Mesendoderm (in vitro differentiated cells): ENCODE measurements at regions not wholly inside any gene's neighbourhood (a gene's known extent, or its start where the extent isn't known, plus 50 kb on each side); places are given as distances from the start of the nearest gene placed in this dataset.

Source experiments
- DNase-seq: peaks from one replicate; pipeline ENCODE4 v3.0.0; 2013
- H2AK5ac ChIP-seq: 2 replicates; pipeline ENCODE4 v1.6.1; 2013; ENCODE audit warnings: low read length, inconsistent platforms
- H2BK120ac ChIP-seq: 2 replicates; pipeline ENCODE4 v1.6.1; 2013; ENCODE audit warnings: low read depth, mild to moderate bottlenecking, low read length, moderate library complexity, mixed read lengths
- H2BK15ac ChIP-seq: replicated peaks from 2 replicates; pipeline ENCODE4 v1.6.1; 2013; ENCODE audit warnings: low read depth, mild to moderate bottlenecking, moderate library complexity
- H2BK5ac ChIP-seq: 2 replicates; pipeline ENCODE4 v1.6.1; 2013; ENCODE audit warnings: low read length, inconsistent platforms
- H3K18ac ChIP-seq: 2 replicates; pipeline ENCODE4 v1.6.1; 2013; ENCODE audit warnings: mild to moderate bottlenecking, low read length, mixed read lengths
- H3K23ac ChIP-seq: one replicate; pipeline ENCODE4 v1.6.1; 2013; ENCODE audit warnings: low read length
- H3K27ac ChIP-seq: 2 replicates; pipeline ENCODE4 v1.5.1; 2013; ENCODE audit warnings: low read depth, mild to moderate bottlenecking, inconsistent platforms, low read length, moderate library complexity
- H3K27me3 ChIP-seq: 2 replicates; pipeline ENCODE4 v1.6.1; 2013; ENCODE audit warnings: low read length, control low read depth, mild to moderate bottlenecking, inconsistent platforms; ENCODE audit not compliant: insufficient read depth, poor library complexity
- H3K36me3 ChIP-seq: 2 replicates; pipeline ENCODE4 v1.6.1; 2013; ENCODE audit warnings: low read length, inconsistent platforms; ENCODE audit not compliant: control insufficient read depth, insufficient read depth
- H3K4ac ChIP-seq: one replicate; pipeline ENCODE4 v1.6.1; 2013; ENCODE audit warnings: low read depth, mild to moderate bottlenecking, low read length, moderate library complexity
- H3K4me1 ChIP-seq: 2 replicates; pipeline ENCODE4 v1.6.1; 2013; ENCODE audit warnings: low read depth, low read length, inconsistent platforms; ENCODE audit not compliant: control insufficient read depth
- H3K4me2 ChIP-seq: 2 replicates; pipeline ENCODE4 v1.6.1; 2013; ENCODE audit warnings: low read length
- H3K4me3 ChIP-seq: 2 replicates; pipeline ENCODE4 v1.5.1; 2013; ENCODE audit warnings: mild to moderate bottlenecking, low read length
- H3K56ac ChIP-seq: one replicate; pipeline ENCODE4 v1.6.1; 2013; ENCODE audit warnings: low read length
- H3K79me1 ChIP-seq: 2 replicates; pipeline ENCODE4 v1.6.1; 2013; ENCODE audit warnings: low read length, inconsistent platforms
- H3K79me2 ChIP-seq: 2 replicates; pipeline ENCODE4 v1.6.1; 2013; ENCODE audit warnings: mild to moderate bottlenecking, low read length; ENCODE audit not compliant: control insufficient read depth, insufficient read depth
- H3K9ac ChIP-seq: 2 replicates; pipeline ENCODE4 v1.6.1; 2013; ENCODE audit warnings: low read length, inconsistent platforms
- H4K5ac ChIP-seq: one replicate; pipeline ENCODE4 v1.6.1; 2013; ENCODE audit warnings: low read length
- H4K8ac ChIP-seq: one replicate; pipeline ENCODE4 v1.6.1; 2013; ENCODE audit warnings: low read depth, mild to moderate bottlenecking, control low read depth, low read length, moderate library complexity
- WGBS: extraction: QIAGEN DNeasy Blood & Tissue Kit; methylation state at CpG from one replicate; pipeline ENCODE4 v1.1.7; 2013; ENCODE audit warnings: low lambda C conversion rate, missing lambda C conversion rate; ENCODE audit not compliant: insufficient coverage; ENCODE audit errors: extremely low coverage; 5-methylcytosine and 5-hydroxymethylcytosine counted together

DNA sequence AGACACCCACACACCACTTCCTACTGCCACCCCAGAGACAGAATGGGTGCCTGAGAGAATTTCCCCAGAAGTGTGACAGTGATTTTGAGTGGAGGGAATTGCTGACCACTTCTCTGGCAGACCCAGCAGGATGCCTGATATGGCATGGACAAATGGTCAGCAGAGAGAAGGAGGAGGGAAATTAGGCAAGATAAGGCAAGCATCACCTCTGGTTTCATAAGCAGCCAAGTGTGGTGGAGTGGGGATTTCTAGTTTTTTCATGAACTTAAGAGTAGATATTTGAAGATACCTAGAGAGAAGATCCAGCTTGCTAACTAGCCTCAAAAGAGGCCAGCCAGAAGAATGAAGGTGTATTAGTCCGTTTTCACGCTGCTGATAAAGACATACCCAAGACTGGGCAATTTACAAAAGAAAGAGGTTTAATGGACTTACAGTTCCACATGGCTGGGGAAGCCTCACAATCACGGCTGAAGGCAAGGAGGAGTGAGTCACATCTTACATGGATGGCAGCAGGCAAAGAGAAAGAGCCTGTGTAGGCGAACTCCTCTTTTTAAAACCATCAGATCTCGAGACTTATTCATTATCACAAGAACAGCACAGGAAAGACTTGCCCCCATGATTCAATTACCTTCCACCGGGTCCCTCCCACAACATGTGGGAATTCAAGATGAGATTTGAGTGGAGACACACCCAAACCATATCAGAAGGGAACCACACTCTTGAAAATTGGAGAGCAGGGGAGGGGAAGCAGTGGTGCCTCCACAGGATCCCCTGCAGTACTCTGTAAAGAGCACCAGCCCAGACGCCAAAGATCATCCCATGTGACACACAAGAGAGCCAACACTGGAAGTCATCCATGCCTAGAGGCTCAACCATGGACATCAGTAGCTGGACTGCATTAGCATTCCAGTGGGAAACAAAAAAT lies 64.2 kb downstream of the RBM43 start:
- WGBS, result no CpG with 5 or more reads among the region's 7 CpGs
- H3K4ac ChIP-seq, result no peak overlapping the region
- no peak overlapping the region for H3K4me3 ChIP-seq
- H3K4me2 ChIP-seq, result no peak overlapping the region
- no peak overlapping the region for H2BK5ac ChIP-seq
- H3K56ac ChIP-seq, result no peak overlapping the region
- peak; percentile 64 for DNase-seq
- no peak overlapping the region for H4K5ac ChIP-seq
- no peaks in the 10 kb centered on the region for H3K4me1 ChIP-seq
- H3K79me1 ChIP-seq, result no peaks in the 10 kb centered on the region
- H3K79me2 ChIP-seq, result no peaks in the 10 kb centered on the region
- no peak overlapping the region for H2BK15ac ChIP-seq
- H2BK120ac ChIP-seq, result no peak overlapping the region
- no peak overlapping the region for H3K27ac ChIP-seq
- H3K36me3 ChIP-seq, result no peaks in the 10 kb centered on the region
- no peak overlapping the region for H3K18ac ChIP-seq
- H2AK5ac ChIP-seq, result no peak overlapping the region
- H3K27me3 ChIP-seq, result no peaks in the 10 kb centered on the region
- no peak overlapping the region for H3K23ac ChIP-seq
- H3K9ac ChIP-seq, result no peak overlapping the region
- H4K8ac ChIP-seq, result no peak overlapping the region

DNA sequence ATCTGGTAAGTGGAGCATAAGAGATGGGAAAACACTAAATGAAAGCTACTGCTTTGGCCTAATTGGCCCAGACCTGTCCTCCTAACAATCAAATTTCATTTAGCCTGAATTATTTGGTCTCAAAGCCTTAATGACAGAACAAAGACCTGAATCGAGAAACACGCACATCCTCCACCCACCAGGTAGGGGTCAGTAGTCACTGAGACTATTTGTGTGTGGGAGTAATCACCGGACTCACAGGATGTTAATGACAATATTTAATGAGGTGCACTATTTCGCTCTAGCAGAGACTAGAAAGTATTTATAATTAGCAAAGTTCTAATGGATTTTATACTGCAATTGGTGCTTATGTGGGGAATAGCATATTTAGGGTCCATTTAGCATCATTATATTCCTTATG lies 68.1 kb downstream of the RBM43 start:
- Histone ChIP-seq H2BK120ac (no peak overlapping the region), H3K18ac (no peak overlapping the region), H3K4me1 (no peaks in the 10 kb centered on the region), H2BK5ac (no peak overlapping the region), H2AK5ac (no peak overlapping the region), H4K8ac (no peak overlapping the region), H3K4me2 (no peak overlapping the region), H3K4ac (no peak overlapping the region), H3K79me2 (no peaks in the 10 kb centered on the region), H3K27me3 (no peaks in the 10 kb centered on the region), H3K56ac (no peak overlapping the region), H3K79me1 (no peaks in the 10 kb centered on the region), H3K36me3 (no peaks in the 10 kb centered on the region), H2BK15ac (no peak overlapping the region), H3K27ac (no peak overlapping the region), H3K4me3 (no peak overlapping the region), H3K9ac (no peak overlapping the region), H4K5ac (no peak overlapping the region), H3K23ac (no peak overlapping the region)
- WGBS, result no CpG with 5 or more reads among the region's 4 CpGs
- no peak for DNase-seq

DNA sequence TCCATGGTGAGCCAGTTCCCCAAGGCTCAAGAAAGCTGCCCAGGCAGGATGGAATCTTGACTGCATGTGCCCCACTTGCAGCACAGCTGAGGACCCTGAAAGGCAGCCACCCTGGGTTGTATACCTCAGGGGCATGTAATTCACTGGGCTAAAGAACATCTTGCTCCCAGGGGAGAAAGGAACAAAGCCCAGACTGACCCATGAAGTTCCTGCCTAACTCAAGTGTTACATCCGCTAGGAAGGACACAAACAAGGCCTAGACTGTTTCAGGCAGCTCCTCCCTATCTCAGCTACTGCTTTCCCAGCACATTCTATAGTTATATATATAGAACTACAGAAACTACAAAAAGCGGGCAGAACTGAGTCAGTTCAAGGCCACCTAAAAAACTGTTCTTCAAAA lies 69.0 kb downstream of the RBM43 start:
- no peaks in the 10 kb centered on the region for H3K36me3 ChIP-seq
- no peak overlapping the region for H4K8ac ChIP-seq
- no peak for DNase-seq
- H3K4me1 ChIP-seq, result no peaks in the 10 kb centered on the region
- no peak overlapping the region for H3K4ac ChIP-seq
- no peaks in the 10 kb centered on the region for H3K79me1 ChIP-seq
- no peak overlapping the region for H2BK120ac ChIP-seq
- H3K18ac ChIP-seq, result no peak overlapping the region
- no peak overlapping the region for H2AK5ac ChIP-seq
- H3K79me2 ChIP-seq, result no peaks in the 10 kb centered on the region
- no peak overlapping the region for H3K4me2 ChIP-seq
- H2BK15ac ChIP-seq, result no peak overlapping the region
- WGBS, result no CpG with 5 or more reads among the region's 2 CpGs
- H4K5ac ChIP-seq, result no peak overlapping the region
- no peak overlapping the region for H3K4me3 ChIP-seq
- no peaks in the 10 kb centered on the region for H3K27me3 ChIP-seq
- H3K56ac ChIP-seq, result no peak overlapping the region
- no peak overlapping the region for H3K9ac ChIP-seq
- H2BK5ac ChIP-seq, result no peak overlapping the region
- H3K27ac ChIP-seq, result no peak overlapping the region
- no peak overlapping the region for H3K23ac ChIP-seq

DNA sequence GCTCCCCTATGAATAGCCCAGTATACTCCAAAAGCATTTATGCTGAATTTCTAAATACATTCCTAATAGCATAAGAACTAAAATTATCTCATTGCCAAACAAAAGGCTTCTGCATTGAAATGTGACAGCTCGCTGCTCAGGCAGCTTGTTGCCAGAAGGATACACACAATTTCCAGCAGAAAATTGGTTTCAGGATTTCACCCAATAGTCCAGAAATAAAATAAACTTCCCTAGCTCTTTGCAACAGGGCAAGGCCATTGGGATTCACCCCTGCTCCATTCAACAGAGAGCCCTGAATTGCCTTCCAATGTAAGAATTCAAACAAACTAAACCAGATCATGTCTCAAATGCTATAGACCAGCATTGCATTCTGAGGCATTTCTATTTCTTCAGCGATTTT lies 70.7 kb downstream of the RBM43 start:
- Histone ChIP-seq H3K79me2 (no peaks in the 10 kb centered on the region), H3K79me1 (no peaks in the 10 kb centered on the region), H2BK120ac (no peak overlapping the region), H3K4me2 (no peak overlapping the region), H3K18ac (no peak overlapping the region), H4K8ac (no peak overlapping the region), H3K27me3 (no peaks in the 10 kb centered on the region), H2BK15ac (no peak overlapping the region), H3K36me3 (no peaks in the 10 kb centered on the region), H2BK5ac (no peak overlapping the region), H2AK5ac (no peak overlapping the region), H3K27ac (no peak overlapping the region), H4K5ac (no peak overlapping the region), H3K56ac (no peak overlapping the region), H3K4ac (no peak overlapping the region), H3K23ac (no peak overlapping the region), H3K4me3 (no peak overlapping the region), H3K4me1 (no peaks in the 10 kb centered on the region), H3K9ac (no peak overlapping the region)
- WGBS, result no CpG with 5 or more reads among the region's 2 CpGs
- DNase-seq, result no peak

- Histone ChIP-seq H3K56ac (no peak overlapping the region), H2AK5ac (no peak overlapping the region), H3K27ac (no peak overlapping the region), H3K23ac (no peak overlapping the region), H2BK120ac (no peak overlapping the region), H4K5ac (no peak overlapping the region), H3K27me3 (no peaks in the 10 kb centered on the region), H3K4ac (no peak overlapping the region), H3K4me2 (no peak overlapping the region), H3K36me3 (no peaks in the 10 kb centered on the region), H2BK5ac (no peak overlapping the region), H3K4me1 (no peaks in the 10 kb centered on the region), H3K79me2 (no peaks in the 10 kb centered on the region), H3K79me1 (no peaks in the 10 kb centered on the region), H4K8ac (no peak overlapping the region), H3K4me3 (no peak overlapping the region), H3K9ac (no peak overlapping the region), H2BK15ac (no peak overlapping the region), H3K18ac (no peak overlapping the region)
- WGBS, result no CpG with 5 or more reads among the region's 3 CpGs
- no peak for DNase-seq
Observed at GRCh38 chr2:151189125-151189524, 72.5 kb downstream of the RBM43 start.

DNA sequence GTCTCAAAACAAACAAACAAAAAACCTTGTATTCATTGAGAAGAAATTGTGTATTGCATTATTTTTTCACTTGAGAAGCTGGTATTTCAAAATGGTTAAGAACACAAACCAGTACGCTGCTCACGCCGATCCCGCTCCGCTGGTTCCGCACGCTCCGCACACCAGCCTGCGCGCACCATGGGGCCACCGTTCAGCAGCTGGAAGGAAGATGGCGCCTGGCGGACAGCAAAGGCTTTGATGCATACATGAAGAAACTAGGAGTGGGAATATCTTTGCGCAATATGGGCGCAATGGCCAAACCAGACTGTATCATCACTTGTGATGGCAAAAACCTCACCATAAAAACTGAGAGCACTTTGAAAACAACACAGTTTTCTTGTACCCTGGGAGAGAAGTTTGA lies 75.7 kb downstream of the RBM43 start:
- Histone ChIP-seq H3K79me1 (no peaks in the 10 kb centered on the region), H2BK120ac (no peak overlapping the region), H3K27me3 (no peaks in the 10 kb centered on the region), H3K27ac (no peak overlapping the region), H2BK15ac (no peak overlapping the region), H3K23ac (no peak overlapping the region), H2AK5ac (no peak overlapping the region), H3K56ac (no peak overlapping the region), H4K5ac (no peak overlapping the region), H3K4me2 (no peak overlapping the region), H3K4ac (no peak overlapping the region), H3K4me3 (no peak overlapping the region), H4K8ac (no peak overlapping the region), H2BK5ac (no peak overlapping the region), H3K79me2 (no peaks in the 10 kb centered on the region), H3K4me1 (no peaks in the 10 kb centered on the region), H3K18ac (no peak overlapping the region), H3K9ac (no peak overlapping the region), H3K36me3 (no peaks in the 10 kb centered on the region)
- no CpG with 5 or more reads among the region's 15 CpGs for WGBS
- no peak for DNase-seq
